HG03354 (cell line): ENCODE measurements at regions not wholly inside any gene's neighbourhood (a gene's known extent, or its start where the extent isn't known, plus 50 kb on each side); places are given as distances from the start of the nearest gene placed in this dataset.

Source experiments
- ATAC-seq: cut with Tn5 transposase; IDR thresholded peaks from one replicate; pipeline ENCODE4 v1.9.1; 2021; ENCODE audit warnings: mild to moderate bottlenecking; ENCODE audit not compliant: unreplicated experiment, poor library complexity, severe bottlenecking

DNA sequence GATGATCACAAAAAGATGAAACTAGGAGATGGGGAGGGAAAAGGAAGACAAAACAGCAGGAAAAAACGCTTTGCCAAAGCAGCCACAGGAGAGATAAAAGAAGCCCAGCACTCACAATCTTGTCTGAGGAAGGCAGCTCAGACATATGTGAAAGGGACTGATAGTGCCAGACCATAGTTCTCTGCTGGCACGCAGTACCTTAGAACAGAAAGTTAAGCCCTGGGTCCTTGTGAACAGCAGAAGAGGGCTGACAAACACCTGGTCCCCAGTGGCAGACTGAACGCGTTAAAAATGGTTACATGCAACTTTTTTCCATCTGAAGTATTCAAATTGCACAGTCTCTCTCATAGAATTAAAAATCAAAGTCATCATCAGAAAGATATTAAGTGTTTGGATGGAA is 433.2 kb upstream of the ADAMTS5 start:
- no peak for ATAC-seq

DNA sequence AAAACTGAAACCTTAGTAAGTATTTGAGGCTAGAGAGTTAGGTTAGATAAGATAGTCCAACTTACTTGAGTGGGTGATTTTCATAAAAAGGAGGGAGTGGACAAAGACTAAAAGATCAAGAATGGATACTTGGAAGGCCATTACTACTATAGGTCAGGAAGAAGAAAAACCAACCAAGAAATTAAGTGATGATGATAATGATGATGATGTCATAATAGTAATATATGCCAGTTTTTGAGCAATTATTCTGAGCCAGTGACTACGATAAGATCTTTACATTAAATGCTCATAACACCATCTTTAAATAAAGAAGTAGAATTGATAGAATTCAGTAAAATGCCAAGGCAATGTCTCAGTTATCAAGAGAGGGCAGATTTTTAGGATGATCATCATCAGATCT is 430.7 kb upstream of the ADAMTS5 start:
- ATAC-seq: no peak

DNA sequence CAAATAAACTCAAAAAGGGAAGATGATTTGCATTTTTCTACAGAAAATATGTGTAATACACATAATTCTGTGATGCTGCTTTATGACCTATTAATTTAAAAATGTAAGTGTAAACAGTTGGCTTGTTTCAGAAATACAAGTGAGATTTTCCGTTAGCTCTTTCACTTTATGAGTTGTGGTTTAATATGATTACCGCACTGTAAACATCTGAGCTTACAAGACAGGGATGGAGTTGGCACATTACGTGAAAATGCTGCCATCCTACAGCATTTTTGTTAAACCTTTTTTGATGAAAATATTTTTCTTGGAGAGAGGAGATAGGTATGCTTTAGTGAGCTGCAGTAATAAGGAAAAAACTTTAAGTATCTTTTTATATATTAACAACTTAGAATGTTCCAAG is 426.8 kb upstream of the ADAMTS5 start:
- no peak for ATAC-seq

DNA sequence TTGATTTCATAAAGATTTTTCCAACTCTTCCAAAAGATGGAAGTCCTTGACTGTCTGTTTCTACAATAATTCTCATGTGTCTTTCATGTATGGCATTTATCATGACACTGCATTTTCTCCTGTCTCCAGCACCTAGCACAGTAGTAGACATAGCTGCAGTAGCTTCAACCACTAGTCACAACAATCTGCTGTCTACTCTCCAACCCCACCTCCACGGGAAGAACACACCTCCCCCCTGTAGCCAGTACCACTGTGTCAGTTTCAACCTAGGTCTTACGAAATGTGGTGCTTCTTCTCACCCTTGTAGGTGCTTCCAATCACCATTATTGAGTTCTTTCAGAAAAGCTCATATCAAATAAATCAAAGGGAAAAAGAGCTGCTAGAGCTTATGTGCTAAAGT is 425.1 kb upstream of the ADAMTS5 start:
- no peak for ATAC-seq

DNA sequence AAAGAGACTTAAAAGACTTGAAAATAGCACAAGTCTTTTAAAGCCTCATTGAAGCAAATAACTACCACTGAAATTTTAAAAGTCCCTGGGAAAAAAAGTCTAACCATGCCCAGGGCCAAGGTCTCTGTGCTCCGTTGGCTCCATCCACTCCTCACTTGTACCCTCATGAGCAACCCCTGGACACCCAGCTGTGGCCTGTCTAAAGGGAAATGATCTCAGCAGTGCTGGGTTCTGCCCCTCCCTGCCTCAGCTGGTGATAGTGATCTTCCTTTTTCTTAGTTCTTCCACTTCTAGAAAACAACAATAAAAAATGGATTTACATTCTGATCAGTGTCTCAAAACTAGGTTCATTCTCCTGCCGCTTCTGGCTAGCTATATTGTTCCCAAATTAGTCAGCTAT is 423.5 kb upstream of the ADAMTS5 start:
- ATAC-seq: no peak

DNA sequence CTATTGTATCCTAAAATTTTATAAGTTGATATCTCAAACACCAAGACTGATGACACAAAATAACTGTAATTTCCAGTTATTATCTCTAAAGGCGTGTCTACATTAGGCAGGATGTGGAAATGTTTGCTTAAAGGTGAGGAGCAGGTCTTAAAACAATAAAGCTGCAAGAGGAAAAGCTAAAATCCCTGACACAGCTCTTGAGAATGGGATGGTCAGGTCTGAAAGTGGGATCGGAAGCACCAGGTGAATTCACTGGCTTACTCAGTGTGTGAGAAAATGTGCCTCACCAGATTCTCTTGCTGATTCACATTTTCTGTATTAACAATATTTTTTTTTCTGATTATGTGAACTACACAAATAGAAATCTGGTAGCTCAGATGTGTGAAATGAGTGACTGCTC is 421.9 kb upstream of the ADAMTS5 start:
- ATAC-seq: no peak

DNA sequence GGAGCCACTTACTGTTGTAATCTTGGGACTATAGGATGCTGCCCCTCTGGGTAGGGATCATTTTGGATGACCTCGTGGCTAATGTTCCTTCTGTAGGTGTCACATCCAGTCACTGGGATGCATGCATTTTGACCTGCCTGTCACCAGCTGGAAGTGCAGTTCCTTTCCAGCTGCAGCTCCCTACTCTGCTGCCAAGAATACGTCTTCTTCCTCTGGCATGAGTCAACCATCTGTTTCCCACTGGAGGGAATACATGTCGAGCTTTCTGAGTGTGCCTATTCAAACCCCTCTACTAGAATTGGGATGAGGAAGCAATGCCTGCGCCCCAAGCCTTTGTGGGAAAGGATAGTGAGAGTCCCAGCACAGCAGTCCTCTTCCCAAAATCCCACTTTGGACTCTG is 415.5 kb upstream of the ADAMTS5 start:
- no peak for ATAC-seq

DNA sequence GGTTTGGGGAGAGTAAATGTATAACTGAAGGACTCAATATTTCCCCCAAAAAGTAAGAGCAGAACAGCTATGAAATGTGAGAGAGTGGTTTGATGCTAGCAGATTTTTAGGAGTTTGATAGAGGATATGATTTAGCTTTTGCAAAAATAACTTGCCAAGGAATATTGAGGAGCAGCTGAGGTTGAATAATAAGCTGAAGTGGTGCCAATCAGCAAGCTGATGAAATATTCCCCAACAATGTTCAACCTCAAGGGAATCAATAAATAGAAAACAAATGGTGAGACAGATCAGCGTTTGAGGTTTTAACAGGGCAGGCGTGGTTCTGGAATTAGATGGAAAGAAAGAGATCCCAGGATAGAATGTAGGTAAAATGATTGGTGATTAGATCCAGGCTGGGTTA is 413.4 kb upstream of the ADAMTS5 start:
- ATAC-seq: no peak

DNA sequence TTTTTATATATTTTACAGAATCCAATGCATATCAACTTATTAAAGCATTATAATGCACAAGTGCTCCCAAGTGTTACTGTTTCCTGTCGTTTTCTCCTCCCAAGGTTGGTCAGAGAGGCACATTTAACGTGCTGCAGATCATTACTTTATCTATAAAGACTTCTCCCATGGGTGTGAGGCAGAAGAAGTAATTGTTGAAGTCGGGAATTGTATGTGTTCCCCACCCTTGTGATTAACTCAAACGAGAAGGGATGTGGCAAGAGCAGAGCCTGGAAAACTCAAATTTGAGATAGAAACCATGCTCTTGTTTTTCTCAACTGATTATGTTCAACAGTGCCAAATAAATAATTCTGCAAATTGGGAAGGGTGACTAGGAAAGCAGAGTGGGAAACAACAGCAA is 412.5 kb upstream of the ADAMTS5 start:
- ATAC-seq: no peak

DNA sequence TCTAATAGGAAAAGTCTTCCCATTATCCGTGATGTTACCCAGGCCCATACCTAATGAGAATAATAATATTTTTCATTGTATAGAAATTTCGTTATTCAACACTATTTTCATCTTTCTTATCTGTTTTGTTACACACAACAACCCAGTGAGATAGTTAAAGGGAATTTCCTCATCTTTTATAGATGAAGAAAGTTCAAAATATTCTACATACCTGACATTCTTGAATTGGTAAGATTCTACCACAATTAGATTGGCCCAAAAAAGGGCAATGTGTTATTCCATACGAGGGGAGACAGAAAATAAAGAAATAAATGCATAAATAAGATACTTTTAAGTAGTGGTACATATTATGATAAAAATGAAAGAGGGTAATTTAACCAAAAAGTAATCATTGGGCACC is 405.5 kb upstream of the ADAMTS5 start:
- no peak for ATAC-seq

DNA sequence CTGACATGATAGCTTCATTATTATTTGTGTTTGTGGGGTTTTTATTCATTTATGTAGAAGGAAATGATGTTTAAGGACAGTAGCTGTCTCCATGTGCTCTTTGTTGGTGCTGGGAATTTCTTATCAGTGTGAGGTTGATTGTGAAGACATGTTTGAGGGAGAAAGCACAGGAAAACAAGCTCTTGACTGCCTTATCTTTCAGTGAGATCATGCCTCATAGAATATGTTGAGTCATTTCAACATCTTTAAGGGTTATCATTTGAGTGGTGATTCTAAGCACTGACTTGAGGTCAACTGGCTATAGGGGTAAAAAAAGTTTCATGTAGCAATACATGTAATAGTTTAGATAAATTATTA is 405.1 kb upstream of the ADAMTS5 start:
- no peak for ATAC-seq

DNA sequence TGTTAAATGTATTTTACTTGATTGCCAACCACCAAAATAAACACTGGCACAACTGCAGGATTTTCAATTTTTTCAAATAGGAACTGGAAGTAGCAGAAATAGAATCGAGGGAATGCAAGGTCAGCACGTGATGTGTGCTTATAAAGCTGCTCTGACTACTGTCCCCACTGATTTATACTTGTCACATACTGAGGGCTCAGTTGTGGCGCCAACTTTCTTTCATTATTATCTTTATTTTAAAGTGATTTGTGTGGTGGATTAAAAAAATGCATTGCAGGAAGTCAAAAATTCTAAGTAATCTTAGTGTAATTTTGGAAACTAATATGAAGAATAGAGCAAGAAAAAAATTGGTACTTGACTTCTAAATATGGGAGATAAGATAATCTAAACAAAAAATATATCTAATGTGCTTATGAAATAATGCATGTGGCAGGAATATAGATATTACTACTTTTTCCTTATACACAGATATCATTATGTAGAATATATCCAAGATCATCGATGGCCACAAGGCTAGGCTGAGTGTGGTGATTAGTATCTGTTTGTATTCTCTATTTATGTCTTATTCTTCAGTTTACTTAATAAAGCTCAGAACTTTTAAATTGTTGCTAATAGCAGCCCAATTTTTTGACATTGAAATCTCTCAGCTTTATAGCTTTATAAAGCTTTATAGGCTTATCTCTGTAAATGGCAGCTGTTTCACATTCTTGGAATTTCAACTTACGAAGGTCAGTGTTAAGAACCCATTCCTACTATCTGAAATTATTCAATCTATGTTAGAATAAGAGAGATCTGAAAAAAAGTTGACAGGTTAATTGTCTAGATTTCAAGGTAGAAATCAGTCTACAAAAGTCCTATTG is 404.5 kb upstream of the ADAMTS5 start:
- ATAC-seq: no peak

DNA sequence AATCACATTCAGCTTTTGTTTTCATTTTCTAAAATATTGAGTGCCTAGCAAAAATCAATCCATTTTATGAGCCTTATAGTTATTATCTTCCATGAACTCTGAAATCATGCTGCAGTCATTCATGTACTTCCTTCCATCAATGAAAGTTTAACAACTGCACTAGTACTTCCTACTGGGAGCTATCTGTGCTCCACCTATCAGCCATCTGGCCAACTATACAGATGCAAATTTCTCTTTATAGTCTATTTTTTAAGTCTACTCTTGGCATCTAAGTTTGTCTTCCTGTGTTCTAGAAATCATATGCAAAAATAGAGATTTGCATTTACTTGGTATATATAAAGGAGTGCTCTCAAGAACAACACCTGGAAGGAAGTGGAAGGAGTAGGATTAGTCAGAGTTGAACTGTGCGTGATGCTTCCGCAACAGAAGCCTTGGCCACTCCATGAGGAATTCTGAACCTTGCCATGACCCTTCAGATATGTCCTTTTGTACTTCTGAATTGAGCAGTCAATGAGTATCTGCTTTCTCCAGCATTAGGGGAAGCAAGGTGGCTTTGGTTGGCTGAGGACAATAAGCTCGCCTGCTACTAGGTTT is 403.2 kb upstream of the ADAMTS5 start:
- no peak for ATAC-seq

DNA sequence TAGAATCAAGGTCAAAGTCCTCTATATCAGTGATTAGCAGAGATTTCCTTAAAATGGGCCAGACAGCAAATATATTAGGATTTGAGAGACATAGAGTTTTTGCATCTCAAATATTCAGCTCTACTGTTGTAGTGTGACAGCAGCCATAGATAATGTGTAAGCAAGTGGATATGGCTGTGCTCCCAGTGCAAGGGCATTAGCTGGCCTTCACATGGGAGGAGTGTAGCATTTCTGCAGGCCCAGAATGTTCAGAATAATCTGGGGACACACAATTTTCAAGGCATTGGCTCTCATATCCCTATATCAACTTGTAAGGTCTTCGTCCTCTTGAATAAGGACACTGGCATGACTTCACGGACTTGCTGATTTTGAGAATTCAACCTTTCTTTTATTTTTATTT is 402.3 kb upstream of the ADAMTS5 start:
- ATAC-seq: no peak

DNA sequence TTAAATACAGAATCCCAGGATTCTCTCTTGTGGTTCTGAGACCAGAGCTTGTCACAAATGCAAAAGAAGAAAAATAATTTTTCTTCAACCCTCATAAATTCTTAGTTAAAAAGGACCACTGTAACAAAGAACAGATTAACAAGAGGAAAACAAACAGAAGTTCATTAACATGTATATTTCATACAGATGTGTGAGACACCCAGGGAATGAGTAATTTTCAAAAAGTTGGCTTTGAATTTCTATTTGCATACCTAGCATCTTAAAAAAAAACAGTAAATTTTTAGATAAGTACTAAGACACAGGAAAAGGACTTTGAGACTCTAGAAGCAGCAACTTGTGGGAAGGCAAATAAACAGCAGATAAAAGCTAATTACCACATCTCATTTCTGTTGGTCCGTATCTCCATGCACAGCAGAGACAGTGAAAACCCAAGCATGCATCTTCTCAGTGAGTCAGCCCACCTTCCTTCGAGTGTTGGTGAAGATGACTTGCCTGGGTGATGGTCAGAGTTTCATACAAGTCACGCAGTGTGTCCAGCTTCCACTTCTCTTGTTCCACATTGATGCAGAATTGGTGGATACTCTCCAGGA is 399.9 kb upstream of the ADAMTS5 start:
- no peak for ATAC-seq

DNA sequence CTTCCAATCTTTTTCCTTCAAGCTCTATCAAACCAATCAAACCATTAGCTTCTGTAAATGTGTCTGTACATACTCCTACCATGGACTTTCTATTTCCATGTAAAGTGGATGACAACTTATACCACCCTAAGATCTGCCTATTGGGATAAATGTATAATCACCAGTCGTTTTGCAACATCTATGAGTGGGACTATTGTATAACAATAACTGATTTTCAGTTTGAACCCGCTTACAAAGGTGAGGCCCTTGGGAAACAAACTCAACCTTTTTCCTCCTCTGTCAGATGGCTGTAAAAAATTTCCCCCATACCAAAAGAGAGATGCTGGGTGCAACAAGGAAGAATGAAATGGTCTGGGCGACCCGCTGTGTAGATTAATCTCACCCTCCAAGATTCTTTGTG is 399.1 kb upstream of the ADAMTS5 start:
- ATAC-seq: no peak

DNA sequence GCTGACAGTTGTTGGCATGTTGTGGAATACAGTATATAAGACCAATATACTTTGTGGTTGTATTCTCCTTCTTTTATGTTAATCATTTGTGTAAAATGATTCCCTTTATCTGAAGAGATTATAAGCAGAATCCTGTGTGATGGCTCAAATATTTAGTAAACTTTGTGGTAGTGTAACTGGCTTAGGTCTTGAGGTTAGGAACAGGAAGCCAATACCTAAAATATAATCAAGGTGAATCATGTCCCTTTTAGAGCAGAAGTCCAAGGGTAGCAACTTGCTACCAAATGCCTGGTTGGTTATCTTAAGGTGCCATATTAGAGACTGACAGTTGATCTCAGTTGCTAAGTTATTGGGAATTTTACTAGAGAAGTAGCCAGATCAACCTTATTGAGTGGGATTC is 398.5 kb upstream of the ADAMTS5 start:
- no peak for ATAC-seq

DNA sequence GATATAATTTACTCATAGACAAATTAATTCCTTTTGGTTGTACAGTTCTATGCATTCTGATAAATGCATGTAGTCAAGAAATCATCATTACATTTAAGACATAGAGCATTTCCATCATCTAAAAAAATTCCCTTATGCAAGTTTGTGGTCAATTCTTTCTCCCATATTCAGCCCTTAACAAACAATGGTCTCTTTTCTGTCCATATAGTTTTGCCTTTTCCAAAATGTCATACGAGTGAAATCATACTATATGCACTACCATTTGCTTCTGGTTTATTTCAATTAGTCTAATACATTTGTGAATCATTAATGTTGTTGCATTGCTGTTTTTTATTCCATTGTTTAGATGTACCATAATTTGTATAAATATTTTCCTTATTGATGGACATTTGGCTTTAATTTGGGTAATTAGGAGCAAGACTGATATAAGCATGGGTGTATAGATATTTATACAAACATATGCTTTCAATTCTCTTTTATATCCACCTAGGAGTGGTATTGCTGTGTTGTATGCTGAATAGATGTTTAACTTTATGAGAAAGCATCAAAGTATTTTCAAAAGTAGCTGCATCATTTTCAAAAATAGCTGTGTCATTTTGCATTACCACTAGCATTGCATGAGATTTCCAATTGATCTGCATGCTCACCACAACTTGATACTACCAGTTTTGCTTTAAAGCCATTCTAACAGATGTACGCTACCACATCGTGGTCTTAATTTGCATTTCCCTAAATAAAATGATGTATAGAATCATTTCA is 397.0 kb upstream of the ADAMTS5 start:
- ATAC-seq: no peak

DNA sequence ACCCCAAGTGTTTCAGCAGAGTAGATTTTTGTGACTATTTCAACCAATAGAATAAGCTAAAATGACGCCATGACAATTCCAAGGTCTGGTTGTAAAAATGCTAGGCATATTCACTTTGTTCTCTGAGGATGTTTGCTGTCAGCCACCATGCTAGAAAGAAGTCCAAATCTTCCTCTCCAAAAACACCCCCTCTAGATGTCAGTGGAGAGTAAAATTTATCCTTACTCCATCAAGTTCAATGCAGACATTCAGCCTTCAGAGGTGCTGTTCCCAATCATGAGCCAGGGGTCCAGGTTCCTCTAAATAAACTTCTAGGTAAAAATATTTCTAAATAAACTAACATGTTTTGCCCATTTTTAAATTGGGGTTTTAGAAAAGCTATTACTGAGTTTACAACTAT is 395.4 kb upstream of the ADAMTS5 start:
- ATAC-seq: no peak

DNA sequence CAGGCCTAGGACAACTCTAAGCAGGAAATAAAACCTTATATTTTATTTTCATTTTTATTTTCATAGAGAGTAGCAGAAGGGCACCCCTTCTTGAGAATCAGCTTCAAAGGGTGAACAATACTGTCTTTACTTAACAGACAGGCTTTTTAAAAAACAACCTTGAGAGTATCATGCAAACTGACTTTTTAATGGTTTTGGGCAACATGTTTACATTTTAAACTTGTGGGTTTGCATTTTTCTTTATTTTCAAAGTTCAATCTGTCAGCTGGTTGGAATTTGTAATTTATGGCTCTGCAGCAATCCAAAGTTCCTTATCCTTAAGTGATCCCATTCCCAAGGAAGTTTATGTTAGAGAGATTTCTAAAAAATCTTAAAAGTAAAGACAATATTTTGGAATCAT is 392.3 kb upstream of the ADAMTS5 start:
- no peak for ATAC-seq

DNA sequence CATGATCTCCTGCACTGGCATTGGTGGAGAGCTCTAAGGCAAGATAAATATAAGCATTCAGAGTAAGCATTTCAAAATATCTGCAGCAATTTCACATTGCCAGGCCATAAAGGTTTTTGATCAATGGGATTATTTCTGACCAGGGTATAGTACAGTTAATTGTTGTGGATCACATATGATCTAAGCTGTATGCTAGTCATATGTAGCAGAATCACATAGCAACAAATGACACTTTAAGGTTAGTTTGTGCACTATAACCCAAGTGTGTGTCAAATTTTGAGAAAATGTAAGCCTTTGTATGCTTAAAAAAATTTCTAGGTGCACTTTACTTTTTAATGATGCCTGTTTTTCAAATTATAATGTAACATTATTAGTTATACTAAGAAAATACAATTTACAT is 386.0 kb upstream of the ADAMTS5 start:
- ATAC-seq: no peak
